HepG2 (cell line): ENCODE measurements at regions not wholly inside any gene's neighbourhood (a gene's known extent, or its start where the extent isn't known, plus 50 kb on each side); places are given as distances from the start of the nearest gene placed in this dataset.

ENCODE experiments used
- ATAC-seq: fragments of 200-7000 bp; cut with Tn5 transposase; 3 replicates; pipeline ENCODE4 v1.9.1; 2020; ENCODE audit warnings: mild to moderate bottlenecking, moderate library complexity
- BruUV-seq: library from RNA; stranded (reverse); fragments of 400-500 nt; replicated peaks from 2 replicates; lab custom pipeline; 2021; lab: Mats Ljungman, UMichigan
- CTCF ChIA-PET: fragments of 300-600 bp; formaldehyde crosslinking; extraction: SDS; loops from one replicate; lab custom pipeline; 2021; ENCODE audit warnings: low total read pairs, inconsistent platforms, low intra/inter-chr PET ratio; lab: Yijun Ruan, JAX
- POLR2A ChIA-PET: fragments of 350-600 bp; sonication (Branson Sonifier 250); formaldehyde crosslinking; loops from one replicate; lab custom pipeline; 2020; ENCODE audit warnings: antibody characterized with exemption, inconsistent platforms; lab: Yijun Ruan, JAX
- DNase-seq: peaks from one replicate; pipeline ENCODE4 v3.0.0-alpha.2; 2015; ENCODE audit warnings: low spot score
- FAIRE-seq: peaks from 3 replicates; lab custom pipeline; 2011; peaks lifted over from hg19 to GRCh38; lab: Jason Lieb, UNC
- H2AFZ ChIP-seq: one replicate; pipeline ENCODE4 v1.6.1; 2011; ENCODE audit warnings: low read length, inconsistent platforms
- H3K27ac ChIP-seq: fragments of 300-600 bp; 3 replicates; pipeline ENCODE4 v1.8.0; 2011; ENCODE audit warnings: mixed run types, mild to moderate bottlenecking, mixed read lengths, low read length, inconsistent platforms; ENCODE audit not compliant: insufficient read depth; ENCODE audit errors: extremely low read length
- H3K27me3 ChIP-seq, 2 experiments: fragments of 200-600 bp in 1 of 2; 2 replicates in 1 of 2; 3 replicates in 1 of 2; pipeline versions ENCODE4 v1.6.0 to v1.8.0; 2011; ENCODE audit warnings: low read length in 2 of 2, mild to moderate bottlenecking in 2 of 2, moderate library complexity in 2 of 2, inconsistent platforms in 1 of 2; ENCODE audit not compliant: insufficient read depth in 2 of 2, control insufficient read depth in 1 of 2
- H3K36me3 ChIP-seq, 2 experiments: fragments of 200-600 bp in 1 of 2; replicated peaks in 1 of 2; 2 replicates in 1 of 2; 3 replicates in 1 of 2; pipeline versions ENCODE4 v1.5.1 to v1.8.0; 2011; ENCODE audit warnings: low read length in 2 of 2, inconsistent platforms in 1 of 2; ENCODE audit not compliant: insufficient read depth in 2 of 2, control insufficient read depth in 1 of 2
- H3K4me1 ChIP-seq: 2 replicates; pipeline ENCODE4 v1.5.1; 2012; ENCODE audit warnings: low read length, inconsistent platforms; ENCODE audit not compliant: insufficient read depth
- H3K4me2 ChIP-seq: 2 replicates; pipeline ENCODE4 v1.6.0; 2011; ENCODE audit warnings: low read depth, low read length, inconsistent platforms
- H3K4me3 ChIP-seq, 3 experiments: fragments of 200-600 bp in 1 of 3; sonication (generic), shearing (Covaris generic) in 1 of 3; replicated peaks in 1 of 3; 2 replicates each; pipeline ENCODE4 v1.5.1; 2011 to 2016; ENCODE audit warnings: low read length in 3 of 3, inconsistent platforms in 2 of 3, low read depth in 2 of 3, mild to moderate bottlenecking in 2 of 3, control low read depth in 1 of 3, mixed read lengths in 1 of 3; ENCODE audit not compliant: insufficient read depth in 1 of 3
- H3K79me2 ChIP-seq: one replicate; pipeline ENCODE4 v1.6.1; 2011; ENCODE audit warnings: low read length, inconsistent platforms; ENCODE audit not compliant: insufficient read depth
- H3K9ac ChIP-seq: 2 replicates; pipeline ENCODE4 v1.6.0; 2011; ENCODE audit warnings: mild to moderate bottlenecking, low read depth, low read length, inconsistent platforms; ENCODE audit not compliant: insufficient read depth
- H3K9me3 ChIP-seq: 2 replicates; pipeline ENCODE4 v1.5.1; 2012; ENCODE audit warnings: mild to moderate bottlenecking, low read length
- H4K20me1 ChIP-seq: 2 replicates; pipeline ENCODE4 v1.6.0; 2011; ENCODE audit warnings: inconsistent platforms, mild to moderate bottlenecking, low read length, moderate library complexity; ENCODE audit not compliant: insufficient read depth
- AHR ChIP-seq: IDR thresholded peaks from 2 replicates; pipeline ENCODE4 v1.6.1; 2018; ENCODE audit warnings: missing genetic modification reagents, missing compliant biosample characterization
- CBX1 ChIP-seq: IDR thresholded peaks from one replicate; pipeline ENCODE4 v1.6.1; 2016; ENCODE audit warnings: antibody characterized with exemption, low read depth
- HNRNPL ChIP-seq: fragments of 200-400 bp; formaldehyde crosslinking; IDR thresholded peaks from 2 replicates; pipeline ENCODE4 v1.6.1; 2017; ENCODE audit warnings: mild to moderate bottlenecking, low read depth, low read length
- KLF11 ChIP-seq: IDR thresholded peaks from 2 replicates; pipeline ENCODE4 v1.6.1; 2016; ENCODE audit warnings: missing compliant biosample characterization
- NR2F1 ChIP-seq, 2 experiments: fragments of 450-650 bp in 1 of 2; formaldehyde crosslinking in 1 of 2; IDR thresholded peaks; 2 replicates each; pipeline versions ENCODE4 v1.5.0 to v1.6.1; 2016 to 2020; ENCODE audit warnings: mild to moderate bottlenecking in 1 of 2, missing compliant biosample characterization in 1 of 2, missing genetic modification reagents in 1 of 2, moderate library complexity in 1 of 2
- ZC3H4 ChIP-seq: sonication (generic); formaldehyde crosslinking; IDR thresholded peaks from 2 replicates; pipeline ENCODE4 v1.4.0; 2020; ENCODE audit warnings: missing genetic modification reagents, borderline replicate concordance
- ZFX ChIP-seq: sonication (generic); formaldehyde crosslinking; IDR thresholded peaks from 2 replicates; pipeline ENCODE4 v1.4.0; 2020; ENCODE audit warnings: mild to moderate bottlenecking, low read depth, missing genetic modification reagents, moderate library complexity
- ZNF552 ChIP-seq: sonication (generic); formaldehyde crosslinking; IDR thresholded peaks from 2 replicates; pipeline ENCODE4 v1.9.0; 2022; ENCODE audit warnings: missing genetic modification reagents, mild to moderate bottlenecking, borderline replicate concordance
- ZSCAN22 ChIP-seq: sonication (generic); formaldehyde crosslinking; IDR thresholded peaks from 2 replicates; pipeline ENCODE4 v1.4.0; 2020; ENCODE audit warnings: mild to moderate bottlenecking, missing genetic modification reagents
- WGBS: methylation state at CpG from one replicate; pipeline ENCODE4 v1.1.6; 2017; ENCODE audit warnings: low lambda C conversion rate; 5-methylcytosine and 5-hydroxymethylcytosine counted together
- in situ Hi-C: cut with HindIII; loops from 2 replicates; pipeline ENCODE4 v1.10.0; 2017; ENCODE audit warnings: low pct_unique_long_range_greater_than_20kb; ENCODE audit not compliant: extremely low pct_ligation_motif_present
- intact Hi-C: fragments of 100-400 bp; cut with micrococcal nuclease; formaldehyde crosslinking; loops from one replicate; pipeline ENCODE4 v1.10.0; 2022; ENCODE audit not compliant: unreplicated experiment
- TF ChIP-seq, protein P1 (sequence below): sonication (generic); formaldehyde crosslinking; IDR thresholded peaks from 2 replicates; pipeline ENCODE4 v1.4.0; 2020; ENCODE audit warnings: missing genetic modification reagents, borderline replicate concordance
- TF ChIP-seq, protein P2 (sequence below): sonication (generic); formaldehyde crosslinking; IDR thresholded peaks from 2 replicates; pipeline ENCODE4 v1.9.0; 2021; ENCODE audit warnings: mild to moderate bottlenecking, missing genetic modification reagents

- Histone ChIP-seq H3K9ac (no peak overlapping the region), H2AFZ (no peak overlapping the region), H3K9me3 (no peaks in the 10 kb centered on the region), H3K4me2 (no peak overlapping the region), H3K27me3 (peaks cover 0 to 6% of the 10 kb centered on the region in 2 experiments; a peak in 1 of 5 replicates), H3K36me3 (no peaks in the 10 kb centered on the region)
- ATAC-seq, result no peak
- CTCF ChIA-PET, result no interaction called here
- TF ChIP-seq HNRNPL (no peak), ZFX (no peak)
- TF ChIP-seq, protein P1, sequence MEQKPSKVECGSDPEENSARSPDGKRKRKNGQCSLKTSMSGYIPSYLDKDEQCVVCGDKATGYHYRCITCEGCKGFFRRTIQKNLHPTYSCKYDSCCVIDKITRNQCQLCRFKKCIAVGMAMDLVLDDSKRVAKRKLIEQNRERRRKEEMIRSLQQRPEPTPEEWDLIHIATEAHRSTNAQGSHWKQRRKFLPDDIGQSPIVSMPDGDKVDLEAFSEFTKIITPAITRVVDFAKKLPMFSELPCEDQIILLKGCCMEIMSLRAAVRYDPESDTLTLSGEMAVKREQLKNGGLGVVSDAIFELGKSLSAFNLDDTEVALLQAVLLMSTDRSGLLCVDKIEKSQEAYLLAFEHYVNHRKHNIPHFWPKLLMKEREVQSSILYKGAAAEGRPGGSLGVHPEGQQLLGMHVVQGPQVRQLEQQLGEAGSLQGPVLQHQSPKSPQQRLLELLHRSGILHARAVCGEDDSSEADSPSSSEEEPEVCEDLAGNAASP (CRISPR knock-in tag), result no peak
- TF ChIP-seq, all 625 proteins: peak for 0
- intact Hi-C loops, result no loop called here
- POLR2A ChIA-PET, result no interaction called here
- FAIRE-seq, result no peak
- Histone ChIP-seq H3K27ac (no peak overlapping the region), H3K4me1 (peaks cover 19% of the 10 kb centered on the region), H4K20me1 (no peaks in the 10 kb centered on the region), H3K79me2 (no peaks in the 10 kb centered on the region), H3K4me3 (no peak overlapping the region)
- in situ Hi-C loops, result no loop called here
- no TSS peak for BruUV-seq
- WGBS, result 32% methylated on average over 8 of the region's 8 CpGs
- no peak for DNase-seq
These were observed 164.0 kb upstream of the MAF start for GRCh38 chr16:79764415-79765110.

- H3K4me2 ChIP-seq, result no peak overlapping the region
- no peak overlapping the region for H3K9ac ChIP-seq
- in situ Hi-C loops (no loop called here), intact Hi-C loops (no loop called here)
- DNase-seq (no peak), ATAC-seq (no peak), FAIRE-seq (no peak)
- no peak overlapping the region for H2AFZ ChIP-seq
- H3K36me3 ChIP-seq, result no peaks in the 10 kb centered on the region
- H3K27ac ChIP-seq, result no peak overlapping the region
- H4K20me1 ChIP-seq, result no peaks in the 10 kb centered on the region
- H3K79me2 ChIP-seq, result no peaks in the 10 kb centered on the region
- BruUV-seq, result no TSS peak
- CTCF ChIA-PET, result no interaction called here
- 75% methylated on average over 3 of the region's 3 CpGs for WGBS
- no peaks in the 10 kb centered on the region for H3K9me3 ChIP-seq
- no peaks in the 10 kb centered on the region for H3K27me3 ChIP-seq
- peaks cover 10% of the 10 kb centered on the region; the same call in 1 of the 2 replicates for H3K4me1 ChIP-seq
- POLR2A ChIA-PET, result no interaction called here
- H3K4me3 ChIP-seq, result no peak overlapping the region
- TF ChIP-seq ZNF552 (CRISPR knock-in tag), result no peak
- TF ChIP-seq ZC3H4 (CRISPR knock-in tag), result no peak
- no peak for TF ChIP-seq ZSCAN22
- TF ChIP-seq AHR (CRISPR knock-in tag), result no peak
- TF ChIP-seq NR2F1 (CRISPR knock-in tag; IDR thresholded peaks at IDR 0.05), result no peak
- no peak for TF ChIP-seq KLF11 (CRISPR knock-in tag)
- no peak for TF ChIP-seq CBX1
- TF ChIP-seq, protein P2, sequence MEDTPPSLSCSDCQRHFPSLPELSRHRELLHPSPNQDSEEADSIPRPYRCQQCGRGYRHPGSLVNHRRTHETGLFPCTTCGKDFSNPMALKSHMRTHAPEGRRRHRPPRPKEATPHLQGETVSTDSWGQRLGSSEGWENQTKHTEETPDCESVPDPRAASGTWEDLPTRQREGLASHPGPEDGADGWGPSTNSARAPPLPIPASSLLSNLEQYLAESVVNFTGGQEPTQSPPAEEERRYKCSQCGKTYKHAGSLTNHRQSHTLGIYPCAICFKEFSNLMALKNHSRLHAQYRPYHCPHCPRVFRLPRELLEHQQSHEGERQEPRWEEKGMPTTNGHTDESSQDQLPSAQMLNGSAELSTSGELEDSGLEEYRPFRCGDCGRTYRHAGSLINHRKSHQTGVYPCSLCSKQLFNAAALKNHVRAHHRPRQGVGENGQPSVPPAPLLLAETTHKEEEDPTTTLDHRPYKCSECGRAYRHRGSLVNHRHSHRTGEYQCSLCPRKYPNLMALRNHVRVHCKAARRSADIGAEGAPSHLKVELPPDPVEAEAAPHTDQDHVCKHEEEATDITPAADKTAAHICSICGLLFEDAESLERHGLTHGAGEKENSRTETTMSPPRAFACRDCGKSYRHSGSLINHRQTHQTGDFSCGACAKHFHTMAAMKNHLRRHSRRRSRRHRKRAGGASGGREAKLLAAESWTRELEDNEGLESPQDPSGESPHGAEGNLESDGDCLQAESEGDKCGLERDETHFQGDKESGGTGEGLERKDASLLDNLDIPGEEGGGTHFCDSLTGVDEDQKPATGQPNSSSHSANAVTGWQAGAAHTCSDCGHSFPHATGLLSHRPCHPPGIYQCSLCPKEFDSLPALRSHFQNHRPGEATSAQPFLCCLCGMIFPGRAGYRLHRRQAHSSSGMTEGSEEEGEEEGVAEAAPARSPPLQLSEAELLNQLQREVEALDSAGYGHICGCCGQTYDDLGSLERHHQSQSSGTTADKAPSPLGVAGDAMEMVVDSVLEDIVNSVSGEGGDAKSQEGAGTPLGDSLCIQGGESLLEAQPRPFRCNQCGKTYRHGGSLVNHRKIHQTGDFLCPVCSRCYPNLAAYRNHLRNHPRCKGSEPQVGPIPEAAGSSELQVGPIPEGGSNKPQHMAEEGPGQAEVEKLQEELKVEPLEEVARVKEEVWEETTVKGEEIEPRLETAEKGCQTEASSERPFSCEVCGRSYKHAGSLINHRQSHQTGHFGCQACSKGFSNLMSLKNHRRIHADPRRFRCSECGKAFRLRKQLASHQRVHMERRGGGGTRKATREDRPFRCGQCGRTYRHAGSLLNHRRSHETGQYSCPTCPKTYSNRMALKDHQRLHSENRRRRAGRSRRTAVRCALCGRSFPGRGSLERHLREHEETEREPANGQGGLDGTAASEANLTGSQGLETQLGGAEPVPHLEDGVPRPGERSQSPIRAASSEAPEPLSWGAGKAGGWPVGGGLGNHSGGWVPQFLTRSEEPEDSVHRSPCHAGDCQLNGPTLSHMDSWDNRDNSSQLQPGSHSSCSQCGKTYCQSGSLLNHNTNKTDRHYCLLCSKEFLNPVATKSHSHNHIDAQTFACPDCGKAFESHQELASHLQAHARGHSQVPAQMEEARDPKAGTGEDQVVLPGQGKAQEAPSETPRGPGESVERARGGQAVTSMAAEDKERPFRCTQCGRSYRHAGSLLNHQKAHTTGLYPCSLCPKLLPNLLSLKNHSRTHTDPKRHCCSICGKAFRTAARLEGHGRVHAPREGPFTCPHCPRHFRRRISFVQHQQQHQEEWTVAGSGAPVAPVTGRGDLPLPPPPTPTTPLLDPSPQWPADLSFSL (CRISPR knock-in tag), result no peak
These were observed 161.7 kb upstream of the MAF start for GRCh38 chr16:79762217-79762616.
